ENCODE measurements at regions not wholly inside any gene's neighbourhood (a gene's known extent, or its start where the extent isn't known, plus 50 kb on each side); places are given as distances from the start of the nearest gene placed in this dataset.

GRCh38 chr11:39365809-39366436 lies 2093.5 kb downstream of the LRRC4C start:
- H3K4me1 Mint-ChIP-seq, result no peaks in the 10 kb centered on the region
- H3K9me3 Mint-ChIP-seq, result no peaks in the 10 kb centered on the region
- no peak overlapping the region for H3K4me3 Mint-ChIP-seq
- DNase-seq, result no peak
- no CpG with 5 or more reads among the region's 2 CpGs for whole genome bisulfite sequencing (ENCODE audit: insufficient coverage)
- Histone ChIP-seq H3K4me3 (replicated peaks in 1 of 3; ENCODE audit: low read depth in 2 of 3, low read length in 3 of 3) (no peak overlapping the region), H4K20me1 (ENCODE audit: insufficient read depth, low read length) (no peaks in the 10 kb centered on the region), H3K9ac (ENCODE audit: insufficient read depth, low read length, poor library complexity, severe bottlenecking) (no peak overlapping the region), H3K4me1 (ENCODE audit: control insufficient read depth in 1 of 2, insufficient read depth in 2 of 2, low read length in 2 of 2) (no peaks in the 10 kb centered on the region), H3K9me3 (replicated peaks in 1 of 2; ENCODE audit: control insufficient read depth in 1 of 2, insufficient read depth in 1 of 2, low read length in 2 of 2) (no peaks in the 10 kb centered on the region), H3K4me2 (replicated peaks; ENCODE audit: extremely low read depth, low read length, poor library complexity, severe bottlenecking) (no peak overlapping the region), H2AFZ (ENCODE audit: insufficient read depth, low read depth, low read length, poor library complexity, severe bottlenecking) (no peak overlapping the region), H3K27ac (ENCODE audit: low read depth in 1 of 2, low read length in 2 of 2) (no peak overlapping the region), H3K36me3 (replicated peaks in 1 of 2; ENCODE audit: control insufficient read depth in 1 of 2, insufficient read depth in 2 of 2, low read length in 2 of 2) (no peaks in the 10 kb centered on the region), H3K79me2 (ENCODE audit: insufficient read depth, low read length) (no peaks in the 10 kb centered on the region), H3K27me3 (ENCODE audit: control insufficient read depth in 2 of 2, insufficient read depth in 2 of 2, low read length in 2 of 2) (no peaks in the 10 kb centered on the region)
- no peak overlapping the region for H3K27ac Mint-ChIP-seq
- TF ChIP-seq CTCF (IDR thresholded peaks at IDR 0.05), result no peak
- intact Hi-C loops (cut with micrococcal nuclease), result no loop called here
- H3K27me3 Mint-ChIP-seq (ENCODE audit: low read depth in 3 of 3), result peaks cover 0 to 3% (median 0%) of the 10 kb centered on the region in 3 donors
- H3K36me3 Mint-ChIP-seq, result no peaks in the 10 kb centered on the region

DNA sequence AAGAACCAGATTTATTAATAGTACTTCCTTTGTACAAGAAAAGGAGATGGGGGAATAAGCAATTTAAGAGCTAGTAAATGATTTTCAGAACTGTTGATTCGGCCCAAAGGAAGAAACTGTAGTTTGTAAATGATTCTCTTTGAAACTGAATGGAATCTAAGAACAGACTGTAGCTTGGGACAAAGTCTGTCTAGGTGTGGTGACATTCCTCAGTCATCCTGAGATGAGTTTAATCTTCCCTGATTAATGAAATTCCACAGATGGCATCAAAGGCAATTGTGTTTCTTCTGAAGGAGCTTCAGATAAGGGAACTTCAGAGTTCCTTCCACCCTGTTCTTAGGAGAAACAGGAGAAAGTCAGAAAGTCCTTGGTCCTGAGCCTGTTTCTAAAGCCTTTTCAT lies 2095.9 kb downstream of the LRRC4C start:
- no peak for DNase-seq
- H3K4me3 ChIP-seq (replicated peaks in 1 of 3; ENCODE audit: low read depth in 2 of 3, low read length in 3 of 3), result no peak overlapping the region
- no peak for TF ChIP-seq CTCF (IDR thresholded peaks at IDR 0.05)
- H3K4me3 Mint-ChIP-seq, result no peak overlapping the region
- no peaks in the 10 kb centered on the region for H3K9me3 Mint-ChIP-seq
- no peaks in the 10 kb centered on the region for H4K20me1 ChIP-seq (ENCODE audit: insufficient read depth, low read length)
- intact Hi-C loops (cut with micrococcal nuclease), result no loop called here
- H3K36me3 ChIP-seq (replicated peaks in 1 of 2; ENCODE audit: control insufficient read depth in 1 of 2, insufficient read depth in 2 of 2, low read length in 2 of 2), result no peaks in the 10 kb centered on the region
- no peaks in the 10 kb centered on the region for H3K79me2 ChIP-seq (ENCODE audit: insufficient read depth, low read length)
- H3K36me3 Mint-ChIP-seq, result no peaks in the 10 kb centered on the region
- no peak overlapping the region for H3K27ac Mint-ChIP-seq
- no peak overlapping the region for H2AFZ ChIP-seq (ENCODE audit: insufficient read depth, low read depth, low read length, poor library complexity, severe bottlenecking)
- H3K4me2 ChIP-seq (replicated peaks; ENCODE audit: extremely low read depth, low read length, poor library complexity, severe bottlenecking), result no peak overlapping the region
- no peak overlapping the region for H3K27ac ChIP-seq (ENCODE audit: low read depth in 1 of 2, low read length in 2 of 2)
- no peaks in the 10 kb centered on the region for H3K27me3 ChIP-seq (ENCODE audit: control insufficient read depth in 2 of 2, insufficient read depth in 2 of 2, low read length in 2 of 2)
- H3K4me1 ChIP-seq (ENCODE audit: control insufficient read depth in 1 of 2, insufficient read depth in 2 of 2, low read length in 2 of 2), result no peaks in the 10 kb centered on the region
- H3K9me3 ChIP-seq (replicated peaks in 1 of 2; ENCODE audit: control insufficient read depth in 1 of 2, insufficient read depth in 1 of 2, low read length in 2 of 2), result no peaks in the 10 kb centered on the region
- H3K4me1 Mint-ChIP-seq, result no peaks in the 10 kb centered on the region
- peaks cover 0 to 3% (median 0%) of the 10 kb centered on the region in 3 donors for H3K27me3 Mint-ChIP-seq (ENCODE audit: low read depth in 3 of 3)
- 100% methylated on average over 1 of the region's 1 CpG for WGBS (ENCODE audit: insufficient coverage)
- H3K9ac ChIP-seq (ENCODE audit: insufficient read depth, low read length, poor library complexity, severe bottlenecking), result no peak overlapping the region
